Lung (tissue), 11 donors: ENCODE measurements at regions not wholly inside any gene's neighbourhood (a gene's known extent, or its start where the extent isn't known, plus 50 kb on each side); places are given as distances from the start of the nearest gene placed in this dataset.

Experiments
- ATAC-seq: fragments of 200-7000 bp; cut with Tn5 transposase; one replicate; pipeline ENCODE4 v1.9.1; 2020; ENCODE audit warnings: moderate number of reproducible peaks; ENCODE audit not compliant: insufficient read depth, low FRiP score
- DNase-seq, 3 donors: peaks; one replicate each; pipeline ENCODE4 v3.0.0-alpha.2; 2013 to 2017
- H3K27ac ChIP-seq, 2 donors: one replicate each; pipeline ENCODE4 v1.5.1; 2013; ENCODE audit warnings: mild to moderate bottlenecking in 2 of 2, moderate library complexity in 2 of 2, control low read depth in 1 of 2, inconsistent platforms in 1 of 2, low read depth in 1 of 2, low read length in 1 of 2
- H3K27me3 ChIP-seq, 3 donors: one replicate each; pipeline ENCODE4 v1.5.1; 2013; ENCODE audit warnings: low read length in 2 of 3; ENCODE audit not compliant: control insufficient read depth in 3 of 3, insufficient read depth in 3 of 3
- H3K36me3 ChIP-seq, 4 donors: one replicate each; pipeline ENCODE4 v1.5.1; 2013; ENCODE audit warnings: low read length in 4 of 4, mild to moderate bottlenecking in 1 of 4, moderate library complexity in 1 of 4; ENCODE audit not compliant: control insufficient read depth in 4 of 4, insufficient read depth in 4 of 4
- H3K4me1 ChIP-seq, 5 donors: one replicate each; pipeline ENCODE4 v1.5.1; 2013; ENCODE audit warnings: low read length in 5 of 5, mild to moderate bottlenecking in 2 of 5, moderate library complexity in 1 of 5; ENCODE audit not compliant: control insufficient read depth in 5 of 5, insufficient read depth in 5 of 5
- H3K4me3 ChIP-seq: one replicate; pipeline ENCODE4 v1.5.1; 2013; ENCODE audit warnings: mild to moderate bottlenecking, control low read depth, moderate library complexity
- H3K9ac ChIP-seq, 2 donors: one replicate each; pipeline ENCODE4 v1.5.1; 2013; ENCODE audit warnings: low read length in 2 of 2, control low read depth in 1 of 2; ENCODE audit not compliant: insufficient read depth in 1 of 2
- H3K9me3 ChIP-seq, 4 donors: one replicate each; pipeline ENCODE4 v1.5.1; 2013; ENCODE audit warnings: low read length in 3 of 4, mild to moderate bottlenecking in 1 of 4, moderate library complexity in 1 of 4; ENCODE audit not compliant: control insufficient read depth in 4 of 4, insufficient read depth in 3 of 4
- CTCF ChIP-seq: IDR thresholded peaks from 2 replicates; pipeline ENCODE4 v1.5.1; 2012; ENCODE audit warnings: mild to moderate bottlenecking; ENCODE audit errors: control extremely low read depth, extremely low read depth
- WGBS, 2 donors: extraction: QIAGEN DNeasy Blood & Tissue Kit; methylation state at CpG; one replicate each; pipeline ENCODE4 v1.1.7; 2013; 5-methylcytosine and 5-hydroxymethylcytosine counted together
- donor health status: control.
- donor health status: control.
- donor health status: Bipolar disorder and iron deficiency.
- donor health status: healthy.
- donor health status: DM: yes; HTN: yes; CAD: no.

- Histone ChIP-seq H3K27me3 (peaks cover 0 to 2% (median 0%) of the 10 kb centered on the region in 3 donors), H3K4me3 (no peak overlapping the region), H3K9me3 (peaks cover 0 to 2% (median 0%) of the 10 kb centered on the region in 4 donors), H3K36me3 (no peaks in the 10 kb centered on the region), H3K9ac (no peak overlapping the region), H3K4me1 (no peaks in the 10 kb centered on the region), H3K27ac (no peak overlapping the region)
- TF ChIP-seq CTCF = no peak
- DNase-seq = no peak
- ATAC-seq = no peak
Measured at GRCh38 chr1:221530791-221531190, 211.1 kb downstream of the DUSP10 start.

- ATAC-seq = no peak
- H3K4me3 ChIP-seq = no peak overlapping the region
- no peak for DNase-seq
- H3K4me1 ChIP-seq = no peaks in the 10 kb centered on the region
- WGBS, 2 donors = 86 to 94% methylated on average over 5 of the region's 5 CpGs
- H3K27me3 ChIP-seq = peaks cover 0 to 2% (median 0%) of the 10 kb centered on the region in 3 donors
- H3K9me3 ChIP-seq = peaks cover 0 to 3% (median under 1%) of the 10 kb centered on the region in 4 donors
- H3K36me3 ChIP-seq = no peaks in the 10 kb centered on the region
- no peak overlapping the region for H3K27ac ChIP-seq
- no peak overlapping the region for H3K9ac ChIP-seq
- no peak for TF ChIP-seq CTCF
Measured at GRCh38 chr1:221532071-221532773, 209.7 kb downstream of the DUSP10 start.

GRCh38 chr1:221541296-221541695, 200.6 kb downstream of the DUSP10 start:
- DNase-seq (no peak), ATAC-seq (no peak)
- Histone ChIP-seq H3K9me3 (peaks cover 0 to 3% (median 0%) of the 10 kb centered on the region in 4 donors), H3K27me3 (no peaks in the 10 kb centered on the region), H3K27ac (no peak overlapping the region), H3K36me3 (no peaks in the 10 kb centered on the region), H3K4me3 (no peak overlapping the region), H3K4me1 (peaks cover 0 to 5% (median 0%) of the 10 kb centered on the region in 5 donors), H3K9ac (no peak overlapping the region)
- WGBS, 2 donors = 91 to 94% methylated on average over 5 of the region's 5 CpGs
- TF ChIP-seq CTCF = no peak
